NCI-H1048 (cell line): ENCODE measurements at regions not wholly inside any gene's neighbourhood (a gene's known extent, or its start where the extent isn't known, plus 50 kb on each side); places are given as distances from the start of the nearest gene placed in this dataset.

Source experiments
- DNase-seq: peaks from one replicate; lab custom pipeline; 2025; lab: John Stamatoyannopoulos, UW

GRCh38 chr6:40753675-40754448 is 166.7 kb upstream of the LRFN2 start:
- no peak for DNase-seq

- DNase-seq, result no peak
Observed at GRCh38 chr6:40753048-40753447, 165.9 kb upstream of the LRFN2 start.

- DNase-seq, result no peak
Observed at GRCh38 chr6:40744835-40745234, 157.7 kb upstream of the LRFN2 start.

GRCh38 chr6:40743690-40744446 is 156.7 kb upstream of the LRFN2 start:
- no peak for DNase-seq

GRCh38 chr6:40743226-40743625 is 156.1 kb upstream of the LRFN2 start:
- DNase-seq, result no peak

GRCh38 chr6:40740518-40740917 is 153.4 kb upstream of the LRFN2 start:
- no peak for DNase-seq

GRCh38 chr6:40738551-40739193 is 151.5 kb upstream of the LRFN2 start:
- DNase-seq, result no peak

GRCh38 chr6:40735521-40735920 is 148.4 kb upstream of the LRFN2 start:
- DNase-seq, result no peak

- DNase-seq, result no peak
Observed at GRCh38 chr6:40735121-40735520, 148.0 kb upstream of the LRFN2 start.

GRCh38 chr6:40734607-40735006 is 147.4 kb upstream of the LRFN2 start:
- no peak for DNase-seq

- DNase-seq, result no peak
Observed at GRCh38 chr6:40733770-40734396, 146.7 kb upstream of the LRFN2 start.

GRCh38 chr6:40733290-40733689 is 146.1 kb upstream of the LRFN2 start:
- DNase-seq, result no peak

- DNase-seq, result no peak
Observed at GRCh38 chr6:40732878-40733277, 145.7 kb upstream of the LRFN2 start.

- DNase-seq, result no peak
Observed at GRCh38 chr6:40728643-40729042, 141.5 kb upstream of the LRFN2 start.

GRCh38 chr6:40727271-40727670 is 140.1 kb upstream of the LRFN2 start:
- no peak for DNase-seq

- DNase-seq, result no peak
Observed at GRCh38 chr6:40726853-40727252, 139.7 kb upstream of the LRFN2 start.

- no peak for DNase-seq
Observed at GRCh38 chr6:40725390-40725789, 138.2 kb upstream of the LRFN2 start.

- DNase-seq, result no peak
Observed at GRCh38 chr6:40724886-40725285, 137.7 kb upstream of the LRFN2 start.

GRCh38 chr6:40723967-40724366 is 136.8 kb upstream of the LRFN2 start:
- no peak for DNase-seq

GRCh38 chr6:40722553-40723258 is 135.5 kb upstream of the LRFN2 start:
- DNase-seq, result no peak

GRCh38 chr6:40722091-40722490 is 134.9 kb upstream of the LRFN2 start:
- no peak for DNase-seq
